ENCODE measurements at regions not wholly inside any gene's neighbourhood (a gene's known extent, or its start where the extent isn't known, plus 50 kb on each side); places are given as distances from the start of the nearest gene placed in this dataset.

GRCh38 chr2:173772205-173772604 is 193.0 kb downstream of the SP3 start:
- TF ChIP-seq ZNF124 (CRISPR knock-in tag; IDR thresholded peaks at IDR 0.05) (no peak), NFE2L2 (IDR thresholded peaks at IDR 0.05; ENCODE audit: low read length) (no peak), HDAC2 (CRISPR knock-in tag; IDR thresholded peaks at IDR 0.05) (no peak), TBL1XR1 (IDR thresholded peaks at IDR 0.05; ENCODE audit: borderline replicate concordance, low read length, partially characterized antibody) (no peak), SP140L (CRISPR knock-in tag; IDR thresholded peaks at IDR 0.05; ENCODE audit: borderline replicate concordance) (no peak), ZC3H4 (CRISPR knock-in tag; IDR thresholded peaks at IDR 0.05; ENCODE audit: borderline replicate concordance) (no peak), TARDBP (CRISPR knock-in tag; IDR thresholded peaks at IDR 0.05) (no peak)

Data from HepG2 (cell line).